ENCODE measurements at regions not wholly inside any gene's neighbourhood (a gene's known extent, or its start where the extent isn't known, plus 50 kb on each side); places are given as distances from the start of the nearest gene placed in this dataset.
"Not testable (repeated sequence)": the region's sequence is repeated elsewhere in the genome, so short reads cannot be mapped to it uniquely, and the experiment has no call there.

DNA sequence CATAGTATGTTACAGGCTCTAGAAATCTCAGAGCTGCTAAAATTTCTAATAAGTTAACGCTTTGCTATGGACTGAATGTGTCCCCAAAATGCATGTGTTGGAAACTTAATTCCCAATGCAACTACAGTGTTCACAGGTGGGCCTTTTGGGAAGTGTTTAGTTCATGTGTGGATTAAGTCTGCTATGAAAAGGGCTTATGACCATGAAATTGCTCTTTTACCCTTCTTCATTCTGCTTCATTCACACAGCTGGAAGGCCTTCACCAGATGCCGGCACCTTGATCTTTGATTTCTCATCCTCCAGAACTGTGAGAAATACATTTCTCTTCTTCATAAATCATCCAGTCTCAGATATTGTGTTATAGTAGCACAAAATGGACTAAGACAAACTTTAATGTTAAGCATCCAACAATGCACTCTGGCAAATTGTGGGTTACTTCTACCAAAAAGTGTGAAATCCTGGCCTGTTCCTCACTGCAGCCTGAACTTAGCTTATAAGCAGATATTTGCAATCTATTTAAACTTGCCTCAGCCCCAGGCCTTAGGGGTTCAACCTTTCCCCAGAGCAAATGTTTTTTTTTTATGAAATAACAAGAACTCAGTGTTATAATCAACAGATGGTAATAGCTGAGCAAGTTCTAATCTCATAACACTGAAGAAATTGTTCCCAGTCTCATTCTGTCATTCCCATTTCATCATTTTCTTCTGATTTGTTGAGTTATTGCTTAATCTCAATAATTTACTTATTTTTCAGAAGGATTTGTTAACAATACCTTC, 523.6 kb downstream of the KIF20B start:
- FAIRE-seq (no peak), DNase-seq (no peak), ATAC-seq (no peak)
- Histone ChIP-seq H3K9me3 (no peaks in the 10 kb centered on the region), H3K4me1 (no peaks in the 10 kb centered on the region), H3K27ac (no peak overlapping the region), H3K4me3 (no peak overlapping the region), H3K36me3 (no peaks in the 10 kb centered on the region), H3K27me3 (no peaks in the 10 kb centered on the region)
- 81 to 85% methylated on average over 2 of the region's 2 CpGs for WGBS, 2 donors
- intact Hi-C loops (cut with DNase I), result no loop called here
- TF ChIP-seq, protein P1, sequence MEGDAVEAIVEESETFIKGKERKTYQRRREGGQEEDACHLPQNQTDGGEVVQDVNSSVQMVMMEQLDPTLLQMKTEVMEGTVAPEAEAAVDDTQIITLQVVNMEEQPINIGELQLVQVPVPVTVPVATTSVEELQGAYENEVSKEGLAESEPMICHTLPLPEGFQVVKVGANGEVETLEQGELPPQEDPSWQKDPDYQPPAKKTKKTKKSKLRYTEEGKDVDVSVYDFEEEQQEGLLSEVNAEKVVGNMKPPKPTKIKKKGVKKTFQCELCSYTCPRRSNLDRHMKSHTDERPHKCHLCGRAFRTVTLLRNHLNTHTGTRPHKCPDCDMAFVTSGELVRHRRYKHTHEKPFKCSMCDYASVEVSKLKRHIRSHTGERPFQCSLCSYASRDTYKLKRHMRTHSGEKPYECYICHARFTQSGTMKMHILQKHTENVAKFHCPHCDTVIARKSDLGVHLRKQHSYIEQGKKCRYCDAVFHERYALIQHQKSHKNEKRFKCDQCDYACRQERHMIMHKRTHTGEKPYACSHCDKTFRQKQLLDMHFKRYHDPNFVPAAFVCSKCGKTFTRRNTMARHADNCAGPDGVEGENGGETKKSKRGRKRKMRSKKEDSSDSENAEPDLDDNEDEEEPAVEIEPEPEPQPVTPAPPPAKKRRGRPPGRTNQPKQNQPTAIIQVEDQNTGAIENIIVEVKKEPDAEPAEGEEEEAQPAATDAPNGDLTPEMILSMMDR (IDR thresholded peaks at IDR 0.05), result no peak

DNA sequence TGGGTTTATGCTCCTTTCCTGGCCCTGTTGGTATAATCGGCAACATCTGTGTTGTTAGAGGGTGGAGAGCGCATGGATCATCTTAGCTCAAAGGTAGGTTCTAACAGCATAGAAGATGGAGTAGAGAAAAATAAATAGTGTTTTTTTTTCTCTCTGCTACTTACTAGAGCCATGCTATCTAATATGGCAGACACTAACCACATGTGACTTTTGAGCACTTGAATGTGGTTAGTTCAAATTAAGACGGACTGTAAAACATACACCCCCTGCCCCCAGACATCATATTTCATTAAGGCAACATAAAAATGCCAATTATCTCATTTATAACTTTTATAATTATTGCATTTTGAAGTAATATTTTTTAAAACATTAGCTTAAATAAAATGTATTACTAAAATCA, 525.1 kb downstream of the KIF20B start:
- intact Hi-C loops (cut with DNase I), result no loop called here
- H3K27me3 ChIP-seq, result no peaks in the 10 kb centered on the region
- WGBS, 2 donors, result 82 to 83% methylated on average over 3 of the region's 3 CpGs

DNA sequence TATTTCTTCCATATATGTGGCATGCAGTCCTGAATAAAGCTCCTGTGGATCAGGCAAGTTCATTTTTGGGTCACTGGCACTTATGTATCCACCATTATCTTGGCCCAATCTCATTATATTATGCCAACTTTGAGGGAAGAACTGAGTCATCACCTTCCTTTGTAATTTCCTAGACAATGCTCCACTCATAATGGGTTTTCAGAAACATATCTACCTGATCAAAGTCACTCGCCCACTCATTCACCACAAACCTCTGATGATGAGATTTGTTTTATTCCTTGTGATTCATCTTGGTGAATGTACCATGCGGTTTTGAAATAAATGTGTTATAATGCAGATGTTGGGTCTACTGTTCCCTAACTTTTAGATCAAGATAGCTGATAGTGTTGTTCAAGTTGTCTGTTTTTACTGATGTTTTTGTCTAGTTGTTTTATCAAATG, 525.8 kb downstream of the KIF20B start:
- TF ChIP-seq, protein P1 (IDR thresholded peaks at IDR 0.05), result no peak
- 59 to 73% methylated on average over 2 of the region's 2 CpGs for WGBS, 2 donors
- Histone ChIP-seq H3K9me3 (no peaks in the 10 kb centered on the region), H3K27me3 (no peaks in the 10 kb centered on the region), H3K4me3 (no peak overlapping the region), H3K27ac (no peak overlapping the region), H3K4me1 (no peaks in the 10 kb centered on the region), H3K36me3 (no peaks in the 10 kb centered on the region)
- FAIRE-seq (no peak), DNase-seq (no peak), ATAC-seq (no peak)
- intact Hi-C loops (cut with DNase I), result no loop called here

More for the DNA sequence above, 525.1 kb downstream of the KIF20B start:
- no peak overlapping the region for H3K4me3 ChIP-seq
- FAIRE-seq, result no peak
- no peaks in the 10 kb centered on the region for H3K4me1 ChIP-seq
- no peak overlapping the region for H3K27ac ChIP-seq
- DNase-seq, result no peak
- TF ChIP-seq, protein P1 (IDR thresholded peaks at IDR 0.05), result no peak
- no peaks in the 10 kb centered on the region for H3K9me3 ChIP-seq
- no peaks in the 10 kb centered on the region for H3K36me3 ChIP-seq
- ATAC-seq, result no peak

DNA sequence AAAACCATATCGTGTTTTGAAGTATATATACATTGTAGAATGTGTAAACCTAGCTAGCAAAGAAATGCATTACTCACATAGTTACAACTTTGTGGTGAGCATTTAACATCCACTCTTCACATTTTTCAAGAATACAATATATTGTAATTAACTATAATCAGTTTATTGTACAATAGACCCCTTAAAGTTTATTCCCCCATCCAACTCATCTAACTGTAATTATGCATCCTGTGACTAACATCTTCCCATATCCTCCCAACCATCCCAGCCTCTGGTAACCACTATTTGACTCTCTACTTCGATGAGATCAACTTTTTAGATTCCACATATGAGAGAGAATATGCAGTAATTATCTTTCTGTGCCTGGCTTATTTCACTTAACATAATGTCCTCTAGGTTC, 526.4 kb downstream of the KIF20B start:
- TF ChIP-seq, protein P1 (IDR thresholded peaks at IDR 0.05), result no peak
- Histone ChIP-seq H3K36me3 (no peaks in the 10 kb centered on the region), H3K4me1 (no peaks in the 10 kb centered on the region), H3K27ac (no peak overlapping the region), H3K4me3 (no peak overlapping the region), H3K27me3 (no peaks in the 10 kb centered on the region), H3K9me3 (no peaks in the 10 kb centered on the region)
- no peak for DNase-seq
- WGBS, 2 donors, result 37 to 50% methylated on average over 2 of the region's 2 CpGs
- FAIRE-seq, result no peak
- intact Hi-C loops (cut with DNase I), result no loop called here
- ATAC-seq, result no peak

DNA sequence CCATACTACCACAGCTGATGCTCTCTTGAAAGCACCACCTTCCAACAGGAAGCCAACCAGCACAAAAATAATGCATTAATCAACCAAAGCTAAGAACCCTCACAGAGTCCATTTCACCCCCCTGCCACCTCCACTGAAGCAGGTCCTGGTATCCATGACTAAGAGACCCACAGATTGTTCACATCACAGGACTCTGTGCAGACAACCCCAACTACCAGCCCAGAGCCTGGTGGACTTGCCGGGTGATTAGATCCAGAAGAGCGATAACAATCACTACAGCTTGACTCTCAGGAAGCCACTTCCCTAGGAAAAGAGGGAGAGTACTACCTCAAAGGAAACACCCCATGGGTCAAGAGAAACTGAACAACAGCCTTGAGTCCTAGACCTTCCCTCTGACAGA, 528.1 kb downstream of the KIF20B start:
- Histone ChIP-seq H3K27ac (no peak overlapping the region), H3K4me3 (no peak overlapping the region), H3K36me3 (no peaks in the 10 kb centered on the region), H3K9me3 (no peaks in the 10 kb centered on the region), H3K4me1 (no peaks in the 10 kb centered on the region), H3K27me3 (no peaks in the 10 kb centered on the region)
- DNase-seq, result no peak
- no peak for FAIRE-seq
- no peak for ATAC-seq
- 84 to 98% methylated on average over 2 of the region's 2 CpGs for WGBS, 2 donors
- TF ChIP-seq, protein P1 (IDR thresholded peaks at IDR 0.05), result no peak
- intact Hi-C loops (cut with DNase I), result no loop called here

DNA sequence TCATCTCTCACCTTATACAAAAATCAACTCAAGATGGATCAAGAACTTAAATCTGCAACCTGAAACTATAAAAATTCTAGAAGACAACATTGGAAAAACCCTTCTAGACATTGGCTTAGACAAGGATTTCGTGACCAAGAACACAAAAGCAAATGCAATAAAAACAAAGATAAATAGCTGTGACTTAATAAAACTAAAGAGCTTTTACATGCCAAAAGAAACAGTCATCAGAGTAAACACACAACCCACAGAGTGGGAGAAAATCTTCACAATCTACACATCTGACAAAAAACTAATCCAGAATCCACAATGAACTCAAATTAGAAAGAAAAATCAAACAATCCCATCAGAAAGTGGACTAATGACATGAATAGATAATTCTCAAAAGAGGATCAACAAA, 532.4 kb downstream of the KIF20B start:
- FAIRE-seq; intact Hi-C loops (cut with DNase I); H3K27ac ChIP-seq; H3K9me3 ChIP-seq; H3K27me3 ChIP-seq; H3K36me3 ChIP-seq; H3K4me3 ChIP-seq; ATAC-seq; H3K4me1 ChIP-seq; DNase-seq: not testable (repeated sequence)
- WGBS, 2 donors, result 19 to 42% methylated on average over 1 of the region's 1 CpG
